T-helper 17 cell (primary cell): ENCODE measurements at regions not wholly inside any gene's neighbourhood (a gene's known extent, or its start where the extent isn't known, plus 50 kb on each side); places are given as distances from the start of the nearest gene placed in this dataset.
"Not testable (repeated sequence)": the region's sequence is repeated elsewhere in the genome, so short reads cannot be mapped to it uniquely, and the experiment has no call there.

Source experiments
- ATAC-seq: fragments of 150-1000 bp; cut with Tn5 transposase; 2 replicates; pipeline ENCODE4 v1.10.0; 2021; ENCODE audit warnings: mild to moderate bottlenecking, moderate library complexity
- DNase-seq, 3 donors: peaks; one replicate each; pipeline versions ENCODE4 v3.0.0 to v3.0.0-alpha.2; 2020 to 2021
- H3K9me3 ChIP-seq: one replicate; pipeline ENCODE4 v1.7.0; 2013; ENCODE audit warnings: low read length, mild to moderate bottlenecking; ENCODE audit not compliant: control insufficient read depth, poor library complexity, severe bottlenecking
- H3K27ac Mint-ChIP-seq: one replicate; pipeline ENCODE4 v1.8.0; 2022; ENCODE audit warnings: mild to moderate bottlenecking, moderate library complexity, mixed read lengths
- H3K27me3 Mint-ChIP-seq: one replicate; pipeline ENCODE4 v1.8.0; 2022; ENCODE audit warnings: mixed read lengths
- H3K36me3 Mint-ChIP-seq: one replicate; pipeline ENCODE4 v1.8.0; 2022; ENCODE audit warnings: low read depth, mixed read lengths
- H3K4me1 Mint-ChIP-seq: one replicate; pipeline ENCODE4 v1.8.0; 2022; ENCODE audit warnings: mild to moderate bottlenecking, mixed read lengths
- H3K4me3 Mint-ChIP-seq: one replicate; pipeline ENCODE4 v1.8.0; 2022; ENCODE audit warnings: mild to moderate bottlenecking, moderate library complexity, mixed read lengths

DNA sequence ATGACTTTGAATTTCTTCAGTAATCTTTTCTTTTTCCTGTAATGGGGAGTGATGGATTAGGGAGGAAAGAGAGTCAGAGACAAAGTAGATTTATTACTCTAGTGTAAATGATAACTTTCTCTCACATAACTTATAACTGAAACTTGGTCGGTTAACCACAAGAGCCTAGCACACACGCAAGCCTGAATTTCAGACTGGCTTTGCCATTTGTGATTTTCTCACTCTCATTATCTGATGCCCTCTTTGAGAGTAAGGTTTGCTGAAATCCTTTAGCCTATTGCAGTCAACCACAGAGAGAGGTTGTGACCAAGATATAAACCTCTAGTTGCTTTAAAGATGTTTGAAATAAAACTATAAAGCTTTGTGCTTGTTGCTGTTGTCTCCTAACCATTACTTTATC lies 117.9 kb upstream of the NETO1 start:
- no peaks in the 10 kb centered on the region for H3K4me1 Mint-ChIP-seq
- H3K27ac Mint-ChIP-seq = no peak overlapping the region
- H3K36me3 Mint-ChIP-seq = no peaks in the 10 kb centered on the region
- no peak for ATAC-seq
- no peaks in the 10 kb centered on the region for H3K27me3 Mint-ChIP-seq
- H3K4me3 Mint-ChIP-seq = no peak overlapping the region
- H3K9me3 ChIP-seq = no peaks in the 10 kb centered on the region
- no peak for DNase-seq

- H3K27ac Mint-ChIP-seq = no peak overlapping the region
- H3K36me3 Mint-ChIP-seq = no peaks in the 10 kb centered on the region
- no peaks in the 10 kb centered on the region for H3K4me1 Mint-ChIP-seq
- no peak for DNase-seq
- no peaks in the 10 kb centered on the region for H3K9me3 ChIP-seq
- ATAC-seq = no peak
- H3K27me3 Mint-ChIP-seq = no peaks in the 10 kb centered on the region
- no peak overlapping the region for H3K4me3 Mint-ChIP-seq
Observed at GRCh38 chr18:72984290-72984689, 116.5 kb upstream of the NETO1 start.

GRCh38 chr18:72973841-72974240 lies 106.1 kb upstream of the NETO1 start:
- no peak overlapping the region for H3K27ac Mint-ChIP-seq
- DNase-seq (no peak), ATAC-seq (no peak)
- H3K4me1 Mint-ChIP-seq = no peaks in the 10 kb centered on the region
- H3K9me3 ChIP-seq = no peaks in the 10 kb centered on the region
- H3K36me3 Mint-ChIP-seq = no peaks in the 10 kb centered on the region
- no peaks in the 10 kb centered on the region for H3K27me3 Mint-ChIP-seq
- no peak overlapping the region for H3K4me3 Mint-ChIP-seq

- no peaks in the 10 kb centered on the region for H3K36me3 Mint-ChIP-seq
- H3K27me3 Mint-ChIP-seq = no peaks in the 10 kb centered on the region
- DNase-seq (no peak), ATAC-seq (no peak)
- H3K4me3 Mint-ChIP-seq = no peak overlapping the region
- no peak overlapping the region for H3K27ac Mint-ChIP-seq
- H3K9me3 ChIP-seq = no peaks in the 10 kb centered on the region
- no peaks in the 10 kb centered on the region for H3K4me1 Mint-ChIP-seq
Observed at GRCh38 chr18:72965616-72966015, 97.8 kb upstream of the NETO1 start.

GRCh38 chr18:72958195-72958594 lies 90.4 kb upstream of the NETO1 start:
- not testable (repeated sequence) for H3K36me3 Mint-ChIP-seq, H3K4me1 Mint-ChIP-seq

DNA sequence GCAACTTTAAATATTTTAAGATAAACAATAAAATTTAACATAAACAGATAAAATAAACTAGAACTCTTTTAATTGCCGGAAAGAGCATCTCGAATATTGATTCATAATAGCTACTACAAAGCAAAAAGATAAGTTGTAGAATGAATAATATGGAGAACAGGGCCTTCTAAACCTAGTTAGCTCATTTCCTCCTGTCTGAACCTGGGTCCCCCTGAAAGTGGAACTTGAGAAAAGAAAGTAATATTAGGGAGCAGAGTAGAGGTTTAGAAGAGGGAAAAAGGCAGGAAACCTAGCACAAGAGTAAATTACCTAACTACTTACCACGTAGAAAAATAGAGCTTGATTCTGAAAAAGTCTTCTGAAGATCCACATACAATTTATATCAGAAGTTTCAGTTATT lies 80.7 kb upstream of the NETO1 start:
- H3K9me3 ChIP-seq = no peaks in the 10 kb centered on the region
- Mint-ChIP-seq H3K4me3 (no peak overlapping the region), H3K27me3 (no peaks in the 10 kb centered on the region), H3K4me1 (no peaks in the 10 kb centered on the region), H3K27ac (no peak overlapping the region), H3K36me3 (no peaks in the 10 kb centered on the region)
- no peak for ATAC-seq
- DNase-seq = no peak

More at GRCh38 chr18:72958195-72958594, 90.4 kb upstream of the NETO1 start:
- DNase-seq, ATAC-seq, H3K27ac Mint-ChIP-seq, H3K4me3 Mint-ChIP-seq, H3K9me3 ChIP-seq, H3K27me3 Mint-ChIP-seq: not testable (repeated sequence)

DNA sequence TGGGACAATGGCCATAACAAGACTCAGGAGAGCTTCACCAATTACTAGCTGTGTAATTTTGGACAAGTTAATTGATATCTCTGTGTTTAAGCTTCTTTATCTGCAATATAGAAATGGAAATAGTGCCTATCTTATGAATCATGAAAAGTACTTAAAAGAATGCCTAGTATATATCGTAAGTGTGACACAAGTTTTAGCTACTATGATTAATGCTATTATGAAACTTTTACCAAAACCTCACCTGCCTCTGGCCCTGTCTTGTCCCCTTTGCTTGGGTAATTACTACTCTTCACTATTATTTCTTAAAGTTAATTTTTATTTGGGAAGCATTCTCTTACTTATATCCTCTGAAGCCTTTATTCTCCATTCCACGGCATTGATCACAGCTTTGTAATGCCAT lies 75.0 kb upstream of the NETO1 start:
- DNase-seq (no peak), ATAC-seq (no peak)
- no peak overlapping the region for H3K4me3 Mint-ChIP-seq
- no peaks in the 10 kb centered on the region for H3K27me3 Mint-ChIP-seq
- no peaks in the 10 kb centered on the region for H3K9me3 ChIP-seq
- H3K36me3 Mint-ChIP-seq = no peaks in the 10 kb centered on the region
- H3K27ac Mint-ChIP-seq = no peak overlapping the region
- no peaks in the 10 kb centered on the region for H3K4me1 Mint-ChIP-seq

- H3K27me3 Mint-ChIP-seq = no peaks in the 10 kb centered on the region
- H3K4me1 Mint-ChIP-seq = no peaks in the 10 kb centered on the region
- H3K36me3 Mint-ChIP-seq = no peaks in the 10 kb centered on the region
- H3K4me3 Mint-ChIP-seq = no peak overlapping the region
- ATAC-seq = no peak
- no peak for DNase-seq
- H3K27ac Mint-ChIP-seq = no peak overlapping the region
- H3K9me3 ChIP-seq = no peaks in the 10 kb centered on the region
Observed at GRCh38 chr18:72940986-72941385, 73.2 kb upstream of the NETO1 start.

DNA sequence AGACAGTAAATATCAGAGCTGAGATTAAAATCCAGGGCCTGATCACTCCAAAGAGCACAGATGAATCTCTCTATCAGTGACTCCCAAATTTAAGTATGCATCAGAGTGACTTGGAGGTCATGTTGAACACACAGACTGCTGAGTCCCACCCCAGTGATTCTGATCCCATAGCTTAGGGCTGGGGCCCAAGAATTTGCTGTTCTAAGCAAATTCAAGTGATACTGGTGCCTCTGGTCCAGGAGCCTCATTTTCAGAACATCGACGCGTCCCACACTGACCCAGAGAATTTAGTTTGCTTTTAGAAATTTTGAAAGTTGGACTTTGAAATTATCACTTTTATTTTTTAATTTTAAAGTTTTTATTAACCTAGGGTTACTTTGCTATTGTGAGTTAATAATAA lies 72.7 kb upstream of the NETO1 start:
- no peaks in the 10 kb centered on the region for H3K4me1 Mint-ChIP-seq
- H3K36me3 Mint-ChIP-seq = no peaks in the 10 kb centered on the region
- no peaks in the 10 kb centered on the region for H3K27me3 Mint-ChIP-seq
- DNase-seq (no peak), ATAC-seq (no peak)
- H3K9me3 ChIP-seq = no peaks in the 10 kb centered on the region
- H3K4me3 Mint-ChIP-seq = no peak overlapping the region
- H3K27ac Mint-ChIP-seq = no peak overlapping the region

DNA sequence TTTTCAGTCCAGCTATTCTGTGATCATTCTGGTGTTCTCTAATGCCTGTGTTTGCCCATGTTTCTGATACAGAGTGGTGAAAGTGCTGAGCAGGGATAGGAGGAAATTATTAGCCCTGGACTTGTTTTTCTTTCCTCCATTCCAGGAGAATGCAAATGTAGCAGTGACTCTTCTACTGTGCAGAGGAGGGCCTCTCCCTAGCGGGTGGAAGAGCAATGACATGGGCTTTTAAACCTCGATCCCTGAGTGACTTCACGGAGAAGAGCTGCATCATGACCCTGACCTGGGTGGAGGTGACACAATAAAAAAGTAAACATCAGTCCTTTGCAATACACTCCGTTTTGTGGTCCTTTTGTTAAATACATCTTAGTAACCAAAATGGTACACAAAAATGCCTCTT lies 68.0 kb upstream of the NETO1 start:
- no peak overlapping the region for H3K27ac Mint-ChIP-seq
- H3K4me1 Mint-ChIP-seq = no peaks in the 10 kb centered on the region
- no peaks in the 10 kb centered on the region for H3K36me3 Mint-ChIP-seq
- ATAC-seq (no peak), DNase-seq (no peak)
- H3K27me3 Mint-ChIP-seq = no peaks in the 10 kb centered on the region
- H3K4me3 Mint-ChIP-seq = no peak overlapping the region
- no peaks in the 10 kb centered on the region for H3K9me3 ChIP-seq

- Mint-ChIP-seq H3K27me3 (no peaks in the 10 kb centered on the region), H3K27ac (no peak overlapping the region), H3K36me3 (no peaks in the 10 kb centered on the region), H3K4me1 (no peaks in the 10 kb centered on the region), H3K4me3 (no peak overlapping the region)
- no peaks in the 10 kb centered on the region for H3K9me3 ChIP-seq
- no peak for DNase-seq
- no peak for ATAC-seq
Observed at GRCh38 chr18:72922895-72923294, 55.1 kb upstream of the NETO1 start.
